ENCODE measurements at regions not wholly inside any gene's neighbourhood (a gene's known extent, or its start where the extent isn't known, plus 50 kb on each side); places are given as distances from the start of the nearest gene placed in this dataset.

DNA sequence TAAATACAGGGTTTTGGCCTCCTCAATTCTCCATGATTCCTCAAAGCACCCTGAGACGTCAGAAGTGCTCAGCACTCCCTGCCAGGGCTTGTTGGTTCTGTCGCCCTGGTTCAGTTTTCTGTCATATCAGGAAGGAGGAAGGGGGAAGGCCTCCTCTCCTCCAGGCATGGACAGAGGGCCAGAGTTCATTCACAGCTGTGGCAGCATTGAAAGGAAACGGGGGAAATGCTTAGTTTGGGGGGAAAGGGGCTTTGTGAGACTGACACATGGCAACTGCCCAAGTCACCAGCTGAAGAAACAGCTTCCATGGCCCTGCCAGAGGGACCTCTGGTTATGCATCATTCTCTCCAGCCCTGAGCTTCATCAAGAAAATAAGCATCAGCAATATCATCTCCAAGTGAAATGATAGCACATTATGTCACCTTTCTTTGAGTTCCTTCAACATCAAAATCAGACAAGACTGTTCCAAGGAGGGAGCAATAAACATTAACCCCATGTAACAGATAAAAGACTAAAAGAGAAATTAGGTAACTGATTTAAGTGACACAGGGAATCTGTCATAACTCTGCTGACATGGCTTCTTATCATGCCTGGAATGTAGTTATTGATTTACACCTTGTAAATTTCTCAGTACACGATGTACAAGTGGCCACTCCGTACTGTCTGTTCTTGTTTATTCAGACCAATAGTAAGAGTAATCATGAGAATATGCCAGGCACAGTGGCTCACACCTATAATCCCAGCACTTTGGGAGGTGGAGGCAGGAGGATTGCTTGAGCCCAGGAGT, 103.2 kb upstream of the SLC25A33 start:
- TF ChIP-seq, protein P1, sequence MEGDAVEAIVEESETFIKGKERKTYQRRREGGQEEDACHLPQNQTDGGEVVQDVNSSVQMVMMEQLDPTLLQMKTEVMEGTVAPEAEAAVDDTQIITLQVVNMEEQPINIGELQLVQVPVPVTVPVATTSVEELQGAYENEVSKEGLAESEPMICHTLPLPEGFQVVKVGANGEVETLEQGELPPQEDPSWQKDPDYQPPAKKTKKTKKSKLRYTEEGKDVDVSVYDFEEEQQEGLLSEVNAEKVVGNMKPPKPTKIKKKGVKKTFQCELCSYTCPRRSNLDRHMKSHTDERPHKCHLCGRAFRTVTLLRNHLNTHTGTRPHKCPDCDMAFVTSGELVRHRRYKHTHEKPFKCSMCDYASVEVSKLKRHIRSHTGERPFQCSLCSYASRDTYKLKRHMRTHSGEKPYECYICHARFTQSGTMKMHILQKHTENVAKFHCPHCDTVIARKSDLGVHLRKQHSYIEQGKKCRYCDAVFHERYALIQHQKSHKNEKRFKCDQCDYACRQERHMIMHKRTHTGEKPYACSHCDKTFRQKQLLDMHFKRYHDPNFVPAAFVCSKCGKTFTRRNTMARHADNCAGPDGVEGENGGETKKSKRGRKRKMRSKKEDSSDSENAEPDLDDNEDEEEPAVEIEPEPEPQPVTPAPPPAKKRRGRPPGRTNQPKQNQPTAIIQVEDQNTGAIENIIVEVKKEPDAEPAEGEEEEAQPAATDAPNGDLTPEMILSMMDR (conservative IDR thresholded peaks at IDR 0.05; ENCODE audit: low read length), result no peak
- TF ChIP-seq EZH2phosphoT487 (IDR thresholded peaks at IDR 0.05; ENCODE audit: borderline replicate concordance), result no peak
